NCI-H1048 (cell line): ENCODE measurements at regions not wholly inside any gene's neighbourhood (a gene's known extent, or its start where the extent isn't known, plus 50 kb on each side); places are given as distances from the start of the nearest gene placed in this dataset.

ENCODE experiments used
- DNase-seq: peaks from one replicate; lab custom pipeline; 2025; lab: John Stamatoyannopoulos, UW

GRCh38 chr5:133687212-133688061, 75.1 kb upstream of the FSTL4 start:
- DNase-seq: no peak

- DNase-seq: no peak
Measured at GRCh38 chr5:133686566-133686965, 74.2 kb upstream of the FSTL4 start.

- no peak for DNase-seq
Measured at GRCh38 chr5:133685402-133686018, 73.2 kb upstream of the FSTL4 start.

GRCh38 chr5:133683646-133684596, 71.6 kb upstream of the FSTL4 start:
- no peak for DNase-seq

GRCh38 chr5:133682451-133682850, 70.1 kb upstream of the FSTL4 start:
- no peak for DNase-seq

- DNase-seq: no peak
Measured at GRCh38 chr5:133681896-133682295, 69.6 kb upstream of the FSTL4 start.

GRCh38 chr5:133680830-133681565, 68.7 kb upstream of the FSTL4 start:
- no peak for DNase-seq

- no peak for DNase-seq
Measured at GRCh38 chr5:133679534-133679933, 67.2 kb upstream of the FSTL4 start.

- DNase-seq: no peak
Measured at GRCh38 chr5:133675376-133676154, 63.2 kb upstream of the FSTL4 start.

- DNase-seq: no peak
Measured at GRCh38 chr5:133670336-133670735, 58.0 kb upstream of the FSTL4 start.

GRCh38 chr5:133669472-133669871, 57.1 kb upstream of the FSTL4 start:
- no peak for DNase-seq

- no peak for DNase-seq
Measured at GRCh38 chr5:133668458-133668857, 56.1 kb upstream of the FSTL4 start.

- no peak for DNase-seq
Measured at GRCh38 chr5:133667217-133667616, 54.9 kb upstream of the FSTL4 start.

GRCh38 chr5:133665571-133665970, 53.2 kb upstream of the FSTL4 start:
- DNase-seq: no peak

GRCh38 chr5:133664422-133664821, 52.1 kb upstream of the FSTL4 start:
- no peak for DNase-seq

- no peak for DNase-seq
Measured at GRCh38 chr5:133663397-133664054, 51.2 kb upstream of the FSTL4 start.

GRCh38 chr5:133662578-133662977, 50.2 kb upstream of the FSTL4 start:
- no peak for DNase-seq
